Peyer's patch (tissue), 4 donors: ENCODE measurements at regions not wholly inside any gene's neighbourhood (a gene's known extent, or its start where the extent isn't known, plus 50 kb on each side); places are given as distances from the start of the nearest gene placed in this dataset.

ENCODE experiments used
- POLR2A ChIP-seq, 2 donors: fragments of 450-650 bp; IDR thresholded peaks; one replicate each; pipeline ENCODE4 v1.5.1; 2017; ENCODE audit warnings: antibody characterized with exemption in 2 of 2, mild to moderate bottlenecking in 2 of 2, moderate library complexity in 2 of 2
- TF ChIP-seq, protein P1 (sequence below), 6 experiments: fragments of 450-650 bp in 4 of 6; fragments of 200-600 bp in 2 of 6; sonication (generic) in 1 of 6; IDR thresholded peaks; one replicate each; pipeline ENCODE4 v1.5.1; 2017 to 2019; ENCODE audit warnings: antibody characterized with exemption in 6 of 6, mild to moderate bottlenecking in 3 of 6, moderate library complexity in 1 of 6

DNA sequence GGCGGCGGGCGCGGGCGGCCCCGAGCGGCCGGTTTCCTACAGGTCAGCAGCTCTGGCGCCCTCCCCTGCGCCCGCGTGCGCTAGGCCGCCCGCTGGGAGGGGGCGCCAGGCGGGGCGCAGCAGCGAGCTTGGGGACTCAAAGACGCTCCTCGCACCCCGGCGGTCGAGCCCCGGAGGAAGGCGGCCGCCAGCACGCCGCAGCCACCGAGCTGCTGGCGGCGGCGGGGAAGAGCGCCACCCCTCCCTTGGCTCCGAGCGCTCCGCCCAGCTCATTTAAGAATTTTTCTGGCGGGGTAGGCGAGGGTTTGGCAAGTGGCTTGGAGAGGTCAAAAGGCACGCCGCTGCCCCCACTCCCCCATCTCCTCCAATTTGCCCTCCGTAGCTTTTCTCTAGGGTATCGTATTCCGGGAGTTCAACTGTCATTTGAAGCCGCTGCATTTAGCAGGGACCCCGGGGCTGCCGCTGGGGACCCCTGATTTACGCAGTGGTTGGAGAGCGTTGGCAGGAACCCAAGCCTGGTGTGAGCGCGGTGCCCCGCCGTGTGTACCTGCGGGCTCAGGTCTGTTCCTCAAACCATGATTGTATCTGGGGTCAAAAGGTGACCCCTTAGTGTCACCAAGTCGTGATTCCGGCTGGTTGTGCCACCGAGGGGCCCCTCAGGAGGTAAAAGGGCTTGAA, 59.5 kb upstream of the GSE1 start:
- TF ChIP-seq, protein P1, sequence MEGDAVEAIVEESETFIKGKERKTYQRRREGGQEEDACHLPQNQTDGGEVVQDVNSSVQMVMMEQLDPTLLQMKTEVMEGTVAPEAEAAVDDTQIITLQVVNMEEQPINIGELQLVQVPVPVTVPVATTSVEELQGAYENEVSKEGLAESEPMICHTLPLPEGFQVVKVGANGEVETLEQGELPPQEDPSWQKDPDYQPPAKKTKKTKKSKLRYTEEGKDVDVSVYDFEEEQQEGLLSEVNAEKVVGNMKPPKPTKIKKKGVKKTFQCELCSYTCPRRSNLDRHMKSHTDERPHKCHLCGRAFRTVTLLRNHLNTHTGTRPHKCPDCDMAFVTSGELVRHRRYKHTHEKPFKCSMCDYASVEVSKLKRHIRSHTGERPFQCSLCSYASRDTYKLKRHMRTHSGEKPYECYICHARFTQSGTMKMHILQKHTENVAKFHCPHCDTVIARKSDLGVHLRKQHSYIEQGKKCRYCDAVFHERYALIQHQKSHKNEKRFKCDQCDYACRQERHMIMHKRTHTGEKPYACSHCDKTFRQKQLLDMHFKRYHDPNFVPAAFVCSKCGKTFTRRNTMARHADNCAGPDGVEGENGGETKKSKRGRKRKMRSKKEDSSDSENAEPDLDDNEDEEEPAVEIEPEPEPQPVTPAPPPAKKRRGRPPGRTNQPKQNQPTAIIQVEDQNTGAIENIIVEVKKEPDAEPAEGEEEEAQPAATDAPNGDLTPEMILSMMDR (IDR thresholded peaks at IDR 0.05): peak in 3 of 6 experiments; percentile 14 to 32 (median 24)
- TF ChIP-seq POLR2A (IDR thresholded peaks at IDR 0.05): peak in 1 of 2 donors; percentile 15
